ENCODE measurements at regions not wholly inside any gene's neighbourhood (a gene's known extent, or its start where the extent isn't known, plus 50 kb on each side); places are given as distances from the start of the nearest gene placed in this dataset.
"Not testable (repeated sequence)": the region's sequence is repeated elsewhere in the genome, so short reads cannot be mapped to it uniquely, and the experiment has no call there.

- not testable (repeated sequence) for H3K27ac Mint-ChIP-seq; H3K4me1 Mint-ChIP-seq (ENCODE audit: low read depth); H3K4me3 Mint-ChIP-seq; H3K27me3 Mint-ChIP-seq (ENCODE audit: low read depth); H3K9me3 Mint-ChIP-seq; H3K36me3 Mint-ChIP-seq (ENCODE audit: low read depth)
Observed at GRCh38 chr6:21282360-21282759, 311.2 kb upstream of the SOX4 start.

GRCh38 chr6:21284166-21284565 is 309.4 kb upstream of the SOX4 start:
- no peak overlapping the region for H3K27ac Mint-ChIP-seq
- no peaks in the 10 kb centered on the region for H3K27me3 Mint-ChIP-seq (ENCODE audit: low read depth)
- H3K4me3 Mint-ChIP-seq, result no peak overlapping the region
- no peaks in the 10 kb centered on the region for H3K4me1 Mint-ChIP-seq (ENCODE audit: low read depth)
- H3K36me3 Mint-ChIP-seq (ENCODE audit: low read depth), result no peaks in the 10 kb centered on the region
- H3K9me3 Mint-ChIP-seq, result no peaks in the 10 kb centered on the region

DNA sequence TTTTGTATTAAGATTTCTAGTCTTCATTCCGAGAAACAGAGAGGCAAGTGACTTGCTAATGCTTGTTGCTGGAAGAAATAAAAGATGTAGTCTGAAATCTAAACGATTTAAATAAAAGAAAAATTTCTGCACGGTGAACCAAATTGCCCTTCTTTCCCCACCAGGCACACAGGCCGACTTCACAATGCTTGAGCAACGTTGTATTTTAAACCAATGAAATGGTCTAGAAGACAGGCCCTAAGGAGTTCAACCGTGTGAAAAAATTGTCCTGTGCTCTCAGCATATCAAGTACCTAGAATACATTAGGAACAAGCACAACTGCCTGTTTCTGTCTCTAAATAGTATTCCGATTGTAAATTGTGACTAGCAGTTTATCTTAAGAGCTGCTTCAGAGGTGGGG is 308.8 kb upstream of the SOX4 start:
- no peaks in the 10 kb centered on the region for H3K36me3 Mint-ChIP-seq (ENCODE audit: low read depth)

GRCh38 chr6:21294144-21294543 is 299.4 kb upstream of the SOX4 start:
- H3K27me3 Mint-ChIP-seq (ENCODE audit: low read depth), result no peaks in the 10 kb centered on the region
- H3K27ac Mint-ChIP-seq, result no peak overlapping the region
- H3K4me1 Mint-ChIP-seq (ENCODE audit: low read depth), result no peaks in the 10 kb centered on the region
- H3K36me3 Mint-ChIP-seq (ENCODE audit: low read depth), result no peaks in the 10 kb centered on the region
- H3K9me3 Mint-ChIP-seq, result no peaks in the 10 kb centered on the region
- no peak overlapping the region for H3K4me3 Mint-ChIP-seq

More for the DNA sequence above, 308.8 kb upstream of the SOX4 start:
- no peaks in the 10 kb centered on the region for H3K9me3 Mint-ChIP-seq
- H3K4me1 Mint-ChIP-seq (ENCODE audit: low read depth), result no peaks in the 10 kb centered on the region
- H3K4me3 Mint-ChIP-seq, result no peak overlapping the region
- no peaks in the 10 kb centered on the region for H3K27me3 Mint-ChIP-seq (ENCODE audit: low read depth)
- no peak overlapping the region for H3K27ac Mint-ChIP-seq

- Mint-ChIP-seq H3K27ac (no peak overlapping the region), H3K36me3 (ENCODE audit: low read depth) (no peaks in the 10 kb centered on the region), H3K4me3 (no peak overlapping the region), H3K4me1 (ENCODE audit: low read depth) (no peaks in the 10 kb centered on the region), H3K27me3 (ENCODE audit: low read depth) (no peaks in the 10 kb centered on the region), H3K9me3 (no peaks in the 10 kb centered on the region)
Observed at GRCh38 chr6:21295506-21296240, 297.9 kb upstream of the SOX4 start.

DNA sequence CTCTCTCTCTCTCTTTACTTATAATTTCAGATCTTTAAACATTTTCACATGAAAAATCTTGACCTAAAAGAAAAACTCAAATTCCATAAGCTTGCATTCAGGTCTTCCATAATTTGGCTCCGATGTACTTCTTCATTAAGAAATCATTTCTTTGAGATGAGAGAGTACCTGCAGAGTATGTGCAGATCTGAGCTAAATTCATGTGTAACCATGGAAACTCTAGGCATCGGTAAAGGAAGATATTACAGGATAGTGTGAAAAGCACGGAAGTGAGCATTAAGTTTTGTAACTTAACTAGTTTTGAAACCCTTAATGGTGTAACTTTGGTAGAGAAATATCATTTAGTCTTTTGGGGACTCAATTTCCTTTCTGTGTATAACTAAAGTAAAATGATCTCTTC is 295.9 kb upstream of the SOX4 start:
- no peaks in the 10 kb centered on the region for H3K4me1 Mint-ChIP-seq (ENCODE audit: low read depth)
- H3K4me3 Mint-ChIP-seq, result no peak overlapping the region
- peaks cover 6% of the 10 kb centered on the region for H3K27me3 Mint-ChIP-seq (ENCODE audit: low read depth)
- peaks cover 6% of the 10 kb centered on the region for H3K9me3 Mint-ChIP-seq
- no peak overlapping the region for H3K27ac Mint-ChIP-seq
- no peaks in the 10 kb centered on the region for H3K36me3 Mint-ChIP-seq (ENCODE audit: low read depth)

DNA sequence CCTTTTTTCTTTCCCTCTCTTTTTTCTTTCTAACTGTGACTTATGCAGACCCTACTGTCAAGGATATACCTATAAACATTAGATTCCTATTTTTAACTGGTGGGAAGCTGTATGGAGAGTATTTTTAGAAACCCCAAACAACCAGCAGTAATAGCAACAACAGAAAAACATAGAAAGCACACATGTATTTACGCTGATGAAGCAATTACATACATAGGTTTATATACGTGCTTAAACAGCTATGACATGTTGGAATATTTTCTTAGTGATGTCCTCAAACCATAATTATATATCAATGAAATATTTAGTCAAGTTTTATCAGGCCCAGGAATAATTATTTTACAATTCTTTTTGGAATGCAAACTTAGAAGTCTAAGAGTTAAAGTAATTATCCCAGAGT is 294.3 kb upstream of the SOX4 start:
- Mint-ChIP-seq H3K27ac (no peak overlapping the region), H3K4me1 (ENCODE audit: low read depth) (no peaks in the 10 kb centered on the region), H3K4me3 (no peak overlapping the region), H3K27me3 (ENCODE audit: low read depth) (peaks cover 6% of the 10 kb centered on the region), H3K9me3 (peaks cover 11% of the 10 kb centered on the region), H3K36me3 (ENCODE audit: low read depth) (no peaks in the 10 kb centered on the region)

DNA sequence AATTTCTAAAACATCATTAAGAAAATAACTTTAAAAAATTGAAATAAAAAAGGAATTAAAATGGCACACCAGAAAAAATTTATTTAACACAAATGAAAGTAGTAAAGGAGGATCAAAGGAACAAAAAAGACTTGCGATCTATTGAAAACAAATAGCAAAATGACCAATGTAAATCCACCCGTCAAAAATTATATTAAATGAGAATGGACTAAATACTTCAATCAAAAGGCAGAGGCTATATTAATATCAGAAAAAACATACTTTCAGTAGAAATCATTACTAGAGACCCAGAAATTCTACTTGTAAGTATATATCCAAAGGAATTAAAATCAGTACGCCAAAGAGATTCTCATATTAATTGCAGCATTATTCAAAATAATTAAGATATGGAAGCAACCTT is 293.1 kb upstream of the SOX4 start:
- H3K27me3 Mint-ChIP-seq (ENCODE audit: low read depth), result peaks cover 10% of the 10 kb centered on the region
- H3K9me3 Mint-ChIP-seq, result peaks cover 11% of the 10 kb centered on the region
- no peaks in the 10 kb centered on the region for H3K4me1 Mint-ChIP-seq (ENCODE audit: low read depth)
- no peak overlapping the region for H3K27ac Mint-ChIP-seq
- H3K4me3 Mint-ChIP-seq, result no peak overlapping the region
- H3K36me3 Mint-ChIP-seq (ENCODE audit: low read depth), result no peaks in the 10 kb centered on the region

- no peak overlapping the region for H3K27ac Mint-ChIP-seq
- H3K4me1 Mint-ChIP-seq (ENCODE audit: low read depth), result no peaks in the 10 kb centered on the region
- H3K4me3 Mint-ChIP-seq, result no peak overlapping the region
- H3K9me3 Mint-ChIP-seq, result peaks cover 11% of the 10 kb centered on the region
- no peaks in the 10 kb centered on the region for H3K36me3 Mint-ChIP-seq (ENCODE audit: low read depth)
- H3K27me3 Mint-ChIP-seq (ENCODE audit: low read depth), result peaks cover 10% of the 10 kb centered on the region
Observed at GRCh38 chr6:21305893-21306332, 287.6 kb upstream of the SOX4 start.

- H3K36me3 Mint-ChIP-seq (ENCODE audit: low read depth), result no peaks in the 10 kb centered on the region
- H3K27ac Mint-ChIP-seq, result no peak overlapping the region
- peaks cover 10% of the 10 kb centered on the region for H3K27me3 Mint-ChIP-seq (ENCODE audit: low read depth)
- H3K4me1 Mint-ChIP-seq (ENCODE audit: low read depth), result no peaks in the 10 kb centered on the region
- H3K9me3 Mint-ChIP-seq, result peaks cover 11% of the 10 kb centered on the region
- H3K4me3 Mint-ChIP-seq, result no peak overlapping the region
Observed at GRCh38 chr6:21306546-21306945, 287.0 kb upstream of the SOX4 start.

- Mint-ChIP-seq H3K4me1 (ENCODE audit: low read depth) (no peaks in the 10 kb centered on the region), H3K4me3 (no peak overlapping the region), H3K9me3 (no peaks in the 10 kb centered on the region), H3K27ac (no peak overlapping the region), H3K36me3 (ENCODE audit: low read depth) (no peaks in the 10 kb centered on the region), H3K27me3 (ENCODE audit: low read depth) (no peaks in the 10 kb centered on the region)
Observed at GRCh38 chr6:21309807-21310221, 283.7 kb upstream of the SOX4 start.

DNA sequence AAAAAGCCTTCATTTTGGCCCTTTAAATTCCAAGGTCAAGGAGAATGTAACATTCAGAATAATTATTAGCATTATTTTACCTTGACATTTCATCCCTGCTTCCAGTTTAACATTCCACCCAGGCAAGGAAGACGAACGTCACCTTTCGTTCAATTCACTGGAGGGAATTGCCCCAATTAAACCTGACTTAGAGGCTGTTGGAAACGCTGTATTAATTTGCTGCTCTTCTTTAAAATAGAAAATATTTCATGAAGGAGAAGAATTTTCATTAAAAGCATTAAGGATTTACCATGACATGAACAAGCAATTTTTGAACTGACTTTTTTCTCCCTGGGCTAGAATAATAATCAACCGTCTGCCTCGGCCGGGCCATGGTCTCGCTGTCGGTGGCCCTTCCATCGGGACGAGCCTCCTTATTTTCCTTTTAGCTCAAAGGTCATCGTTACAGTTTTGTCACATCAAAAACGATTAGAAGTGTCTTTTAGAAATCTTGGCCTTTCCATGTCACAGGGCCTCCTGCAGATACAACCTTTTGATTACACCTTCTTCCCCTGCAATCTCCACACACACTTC is 282.9 kb upstream of the SOX4 start:
- Mint-ChIP-seq H3K27me3 (ENCODE audit: low read depth) (no peaks in the 10 kb centered on the region), H3K4me1 (ENCODE audit: low read depth) (no peaks in the 10 kb centered on the region), H3K4me3 (no peak overlapping the region), H3K9me3 (no peaks in the 10 kb centered on the region), H3K36me3 (ENCODE audit: low read depth) (no peaks in the 10 kb centered on the region), H3K27ac (no peak overlapping the region)

DNA sequence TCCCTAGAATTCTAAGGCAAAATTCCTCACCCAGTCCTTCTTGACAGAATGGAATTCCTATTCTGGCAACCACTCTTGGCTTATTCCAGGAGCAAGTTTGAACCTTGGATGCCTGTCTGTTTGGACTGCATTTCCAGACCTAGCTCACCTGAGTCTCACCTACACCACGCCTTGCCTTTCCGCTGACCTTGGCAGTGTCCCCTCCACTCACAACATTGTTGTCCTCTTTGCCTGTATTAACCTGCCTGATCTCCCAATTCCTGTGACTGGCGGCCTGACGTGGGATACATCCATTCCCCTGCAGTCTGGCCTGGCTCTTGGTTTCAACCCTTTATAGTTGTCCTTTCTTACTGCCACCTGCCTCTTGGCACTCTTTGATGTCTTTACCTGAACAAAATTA is 281.4 kb upstream of the SOX4 start:
- H3K27ac Mint-ChIP-seq, result no peak overlapping the region
- no peaks in the 10 kb centered on the region for H3K36me3 Mint-ChIP-seq (ENCODE audit: low read depth)
- no peak overlapping the region for H3K4me3 Mint-ChIP-seq
- H3K4me1 Mint-ChIP-seq (ENCODE audit: low read depth), result no peaks in the 10 kb centered on the region
- no peaks in the 10 kb centered on the region for H3K27me3 Mint-ChIP-seq (ENCODE audit: low read depth)
- no peaks in the 10 kb centered on the region for H3K9me3 Mint-ChIP-seq

- no peaks in the 10 kb centered on the region for H3K4me1 Mint-ChIP-seq (ENCODE audit: low read depth)
- no peaks in the 10 kb centered on the region for H3K36me3 Mint-ChIP-seq (ENCODE audit: low read depth)
- H3K27ac Mint-ChIP-seq, result no peak overlapping the region
- H3K27me3 Mint-ChIP-seq (ENCODE audit: low read depth), result no peaks in the 10 kb centered on the region
- no peak overlapping the region for H3K4me3 Mint-ChIP-seq
- peaks cover 10% of the 10 kb centered on the region for H3K9me3 Mint-ChIP-seq
Observed at GRCh38 chr6:21317642-21318041, 275.9 kb upstream of the SOX4 start.

- Mint-ChIP-seq H3K27me3 (ENCODE audit: low read depth) (no peaks in the 10 kb centered on the region), H3K4me3 (no peak overlapping the region), H3K27ac (no peak overlapping the region), H3K36me3 (ENCODE audit: low read depth) (no peaks in the 10 kb centered on the region), H3K9me3 (peaks cover 10% of the 10 kb centered on the region), H3K4me1 (ENCODE audit: low read depth) (no peaks in the 10 kb centered on the region)
Observed at GRCh38 chr6:21321076-21321475, 272.5 kb upstream of the SOX4 start.
